ENCODE measurements at regions not wholly inside any gene's neighbourhood (a gene's known extent, or its start where the extent isn't known, plus 50 kb on each side); places are given as distances from the start of the nearest gene placed in this dataset.

GRCh38 chr14:100413699-100414098 lies 90.6 kb downstream of the SLC25A47 start:
- no peak overlapping the region for H3K27ac ChIP-seq (ENCODE audit: low read depth, low read length)
- FAIRE-seq (no peak), DNase-seq (ENCODE audit: low read depth in 1 of 2, low spot score in 2 of 2) (no peak)
- no peak overlapping the region for H3K56ac ChIP-seq (replicated peaks; ENCODE audit: insufficient read length, low read depth, low read length)
- no peak overlapping the region for H3K9ac ChIP-seq (replicated peaks in 1 of 4; ENCODE audit: extremely low read depth in 1 of 4, low read depth in 3 of 4, low read length in 3 of 4)
- no peak overlapping the region for H2AK5ac ChIP-seq (ENCODE audit: low read depth, low read length)
- WGBS, 2 experiments (ENCODE audit: extremely low coverage in 1 of 2, insufficient coverage in 1 of 2, insufficient read length in 1 of 2, insufficient replicate concordance in 2 of 2, low coverage in 1 of 2, low lambda C conversion rate in 2 of 2, missing lambda C conversion rate in 1 of 2), result 89% methylated on average over 7 of the region's 7 CpGs; no CpG with 5 or more reads in 1 of the 2 experiments
- H3K4me2 ChIP-seq (ENCODE audit: insufficient read depth in 1 of 2, low read depth in 2 of 2, low read length in 2 of 2), result no peak overlapping the region
- no peak overlapping the region for H4K5ac ChIP-seq (ENCODE audit: insufficient read length, low read depth, low read length)
- no peaks in the 10 kb centered on the region for H3K79me2 ChIP-seq (ENCODE audit: control insufficient read depth in 1 of 2, insufficient read depth in 2 of 2, low read length in 2 of 2)
- no peaks in the 10 kb centered on the region for H4K20me1 ChIP-seq (replicated peaks in 1 of 2; ENCODE audit: control insufficient read depth in 1 of 2, insufficient read depth in 2 of 2, low read length in 2 of 2)
- H3K4me1 ChIP-seq (replicated peaks in 1 of 4; ENCODE audit: control insufficient read depth in 3 of 4, insufficient read depth in 4 of 4, low read length in 3 of 4), result peaks cover 7 to 22% (median 11%) of the 10 kb centered on the region in 4 experiments
- H3K9me3 ChIP-seq (ENCODE audit: insufficient read depth in 2 of 2, low read depth in 1 of 2, low read length in 1 of 2), result no peaks in the 10 kb centered on the region
- H3K14ac ChIP-seq (ENCODE audit: insufficient read length), result no peak overlapping the region
- no peak overlapping the region for H2BK15ac ChIP-seq (ENCODE audit: low read length)
- no peaks in the 10 kb centered on the region for H3K27me3 ChIP-seq (replicated peaks in 1 of 4; ENCODE audit: control insufficient read depth in 3 of 4, extremely low read depth in 1 of 4, insufficient read depth in 3 of 4, low read length in 3 of 4)
- H3K23me2 ChIP-seq (ENCODE audit: low read depth, low read length), result no peaks in the 10 kb centered on the region
- H2BK5ac ChIP-seq (ENCODE audit: low read depth, low read length), result no peak overlapping the region
- no peak overlapping the region for H2AFZ ChIP-seq (ENCODE audit: low read length)
- CTCF ChIA-PET (ENCODE audit: partially characterized antibody), result interaction anchor here (0.7 to 9.9 kb wide), 2 partner anchors 29 to 919 kb away, joined by 4 to 119 read pairs; no protein-coding TSS in a partner anchor
- no peak overlapping the region for H3K4me3 ChIP-seq (ENCODE audit: extremely low read depth in 1 of 4, insufficient read depth in 2 of 4, low read depth in 3 of 4, low read length in 4 of 4)
- no peak overlapping the region for H4K8ac ChIP-seq (ENCODE audit: extremely low read depth, insufficient read depth, low read length)
- H2BK120ac ChIP-seq (replicated peaks; ENCODE audit: low read depth, low read length), result no peak overlapping the region
- no peak overlapping the region for H3K23ac ChIP-seq (ENCODE audit: insufficient read length)
- no peak overlapping the region for H2BK12ac ChIP-seq (ENCODE audit: low read depth, low read length)
- no peak overlapping the region for H4K91ac ChIP-seq (replicated peaks; ENCODE audit: insufficient read length, low read length)
- POLR2A ChIA-PET (ENCODE audit: partially characterized antibody), result interaction anchor here (0.6 to 0.7 kb wide), 2 partner anchors 11 to 105 kb away, joined by 3 read pairs; no protein-coding TSS in a partner anchor
- H3K4ac ChIP-seq (replicated peaks; ENCODE audit: insufficient read length, low read depth, low read length), result no peak overlapping the region
- H2BK20ac ChIP-seq (ENCODE audit: low read length), result no peak overlapping the region
- TF ChIP-seq BACH1 (IDR thresholded peaks at IDR 0.05; ENCODE audit: low read length), result no peak
- TF ChIP-seq PHF8 (conservative IDR thresholded peaks at IDR 0.05; ENCODE audit: low read depth, low read length), result no peak
- no peak for TF ChIP-seq HDAC6 (IDR thresholded peaks at IDR 0.05; ENCODE audit: low read depth, low read length)
- no peak for TF ChIP-seq EP300 (IDR thresholded peaks at IDR 0.05; ENCODE audit: borderline replicate concordance in 1 of 2, low read depth in 2 of 2, low read length in 2 of 2)
- no peak for TF ChIP-seq BCL11A (IDR thresholded peaks at IDR 0.05; ENCODE audit: low read depth in 2 of 2, low read length in 2 of 2)
- TF ChIP-seq SIN3A (conservative IDR thresholded peaks at IDR 0.05 in 1 of 2, IDR thresholded peaks at IDR 0.05 in 1 of 2; ENCODE audit: low read depth in 1 of 2, low read length in 2 of 2), result no peak
- TF ChIP-seq JUN (IDR thresholded peaks at IDR 0.05; ENCODE audit: low read depth, low read length), result no peak
- TF ChIP-seq ATF2 (IDR thresholded peaks at IDR 0.05; ENCODE audit: low read length), result no peak
- TF ChIP-seq ZNF274 (IDR thresholded peaks at IDR 0.05; ENCODE audit: borderline replicate concordance, extremely low read depth, low read length), result no peak
- TF ChIP-seq ASH2L (IDR thresholded peaks at IDR 0.05; ENCODE audit: low read length), result no peak
- TF ChIP-seq, protein P1, sequence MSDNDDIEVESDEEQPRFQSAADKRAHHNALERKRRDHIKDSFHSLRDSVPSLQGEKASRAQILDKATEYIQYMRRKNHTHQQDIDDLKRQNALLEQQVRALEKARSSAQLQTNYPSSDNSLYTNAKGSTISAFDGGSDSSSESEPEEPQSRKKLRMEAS (IDR thresholded peaks at IDR 0.05), result no peak
- no peak overlapping the region for H3K18ac ChIP-seq (ENCODE audit: extremely low read depth, low read length)
- no peaks in the 10 kb centered on the region; the same call in 1 of the 2 replicates for H3K79me1 ChIP-seq (ENCODE audit: low read depth, low read length)
- no peaks in the 10 kb centered on the region for H3K36me3 ChIP-seq (ENCODE audit: control insufficient read depth in 2 of 4, insufficient read depth in 4 of 4, low read length in 3 of 4)

Data from H1 (cell line).